KMS-11 (cell line): ENCODE measurements at regions not wholly inside any gene's neighbourhood (a gene's known extent, or its start where the extent isn't known, plus 50 kb on each side); places are given as distances from the start of the nearest gene placed in this dataset.

Source experiments
- H2AFZ ChIP-seq: fragments of 200-600 bp; sonication (generic); 2 replicates; pipeline ENCODE4 v1.6.1; 2016; ENCODE audit warnings: antibody characterized with exemption, mixed run types, low read depth
- H3K27ac ChIP-seq: fragments of 200-600 bp; sonication (generic); 2 replicates; pipeline ENCODE4 v1.6.1; 2016; ENCODE audit warnings: mild to moderate bottlenecking, mixed run types
- H3K27me3 ChIP-seq: fragments of 200-600 bp; sonication (generic); 2 replicates; pipeline ENCODE4 v1.6.1; 2017; ENCODE audit warnings: mild to moderate bottlenecking, low read depth, mixed run types, moderate library complexity; ENCODE audit not compliant: insufficient read depth
- H3K36me3 ChIP-seq: fragments of 200-600 bp; sonication (generic); 2 replicates; pipeline ENCODE4 v1.6.1; 2017; ENCODE audit warnings: mild to moderate bottlenecking, mixed run types; ENCODE audit not compliant: insufficient read depth
- H3K4me1 ChIP-seq: fragments of 200-600 bp; sonication (generic); 2 replicates; pipeline ENCODE4 v1.6.1; 2016; ENCODE audit warnings: mild to moderate bottlenecking, low read depth, mixed run types; ENCODE audit not compliant: poor library complexity, severe bottlenecking
- H3K4me2 ChIP-seq: fragments of 200-600 bp; sonication (generic); 2 replicates; pipeline ENCODE4 v1.7.0; 2016; ENCODE audit warnings: mild to moderate bottlenecking, mixed run types
- H3K4me3 ChIP-seq: fragments of 200-600 bp; sonication (generic); IDR thresholded peaks from 2 replicates; pipeline ENCODE4 v1.6.1; 2017; ENCODE audit warnings: low read depth, low read length, mixed read lengths; ENCODE audit not compliant: insufficient read depth
- H3K79me2 ChIP-seq: fragments of 200-600 bp; sonication (generic); 2 replicates; pipeline ENCODE4 v1.6.1; 2016; ENCODE audit warnings: low read depth, mixed run types; ENCODE audit not compliant: insufficient read depth
- H3K9ac ChIP-seq: fragments of 200-600 bp; sonication (generic); 2 replicates; pipeline ENCODE4 v1.6.1; 2016; ENCODE audit warnings: mild to moderate bottlenecking, mixed run types
- H4K20me1 ChIP-seq: fragments of 200-600 bp; sonication (generic); 2 replicates; pipeline ENCODE4 v1.6.1; 2016; ENCODE audit warnings: mild to moderate bottlenecking, mixed run types; ENCODE audit not compliant: insufficient read depth
- TF ChIP-seq, protein P1 (sequence below): fragments of 200-600 bp; sonication (generic); conservative IDR thresholded peaks from 2 replicates; pipeline ENCODE4 v1.6.1; 2017; ENCODE audit warnings: low read depth, mild to moderate bottlenecking, antibody characterized with exemption, low read length, moderate library complexity, mixed read lengths

DNA sequence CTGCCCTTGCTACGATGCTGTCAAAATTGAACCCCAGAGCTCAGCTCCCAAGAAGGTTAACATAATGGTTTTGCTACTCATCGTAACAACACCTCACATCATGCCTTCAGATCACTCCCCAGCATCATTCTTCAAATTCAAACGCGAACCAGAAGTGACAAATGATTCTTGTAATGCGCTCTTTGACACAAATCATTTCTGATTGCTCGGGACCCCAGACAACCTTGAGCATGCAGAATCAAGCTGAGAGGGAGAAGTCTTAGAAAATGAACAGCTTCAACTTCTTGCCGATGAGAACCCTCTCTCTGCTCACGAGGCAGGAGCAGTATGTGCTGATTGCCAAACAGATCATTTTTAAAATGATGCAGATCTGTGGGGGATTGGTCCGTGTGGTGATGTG, 241.0 kb upstream of the ASIC2 start:
- Histone ChIP-seq H3K27ac (no peak overlapping the region), H2AFZ (no peak overlapping the region), H3K36me3 (no peaks in the 10 kb centered on the region), H3K4me3 (no peak overlapping the region), H4K20me1 (no peaks in the 10 kb centered on the region), H3K4me1 (no peaks in the 10 kb centered on the region), H3K9ac (no peak overlapping the region), H3K79me2 (no peaks in the 10 kb centered on the region), H3K4me2 (no peak overlapping the region), H3K27me3 (no peaks in the 10 kb centered on the region)
- TF ChIP-seq, protein P1, sequence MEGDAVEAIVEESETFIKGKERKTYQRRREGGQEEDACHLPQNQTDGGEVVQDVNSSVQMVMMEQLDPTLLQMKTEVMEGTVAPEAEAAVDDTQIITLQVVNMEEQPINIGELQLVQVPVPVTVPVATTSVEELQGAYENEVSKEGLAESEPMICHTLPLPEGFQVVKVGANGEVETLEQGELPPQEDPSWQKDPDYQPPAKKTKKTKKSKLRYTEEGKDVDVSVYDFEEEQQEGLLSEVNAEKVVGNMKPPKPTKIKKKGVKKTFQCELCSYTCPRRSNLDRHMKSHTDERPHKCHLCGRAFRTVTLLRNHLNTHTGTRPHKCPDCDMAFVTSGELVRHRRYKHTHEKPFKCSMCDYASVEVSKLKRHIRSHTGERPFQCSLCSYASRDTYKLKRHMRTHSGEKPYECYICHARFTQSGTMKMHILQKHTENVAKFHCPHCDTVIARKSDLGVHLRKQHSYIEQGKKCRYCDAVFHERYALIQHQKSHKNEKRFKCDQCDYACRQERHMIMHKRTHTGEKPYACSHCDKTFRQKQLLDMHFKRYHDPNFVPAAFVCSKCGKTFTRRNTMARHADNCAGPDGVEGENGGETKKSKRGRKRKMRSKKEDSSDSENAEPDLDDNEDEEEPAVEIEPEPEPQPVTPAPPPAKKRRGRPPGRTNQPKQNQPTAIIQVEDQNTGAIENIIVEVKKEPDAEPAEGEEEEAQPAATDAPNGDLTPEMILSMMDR: no peak

DNA sequence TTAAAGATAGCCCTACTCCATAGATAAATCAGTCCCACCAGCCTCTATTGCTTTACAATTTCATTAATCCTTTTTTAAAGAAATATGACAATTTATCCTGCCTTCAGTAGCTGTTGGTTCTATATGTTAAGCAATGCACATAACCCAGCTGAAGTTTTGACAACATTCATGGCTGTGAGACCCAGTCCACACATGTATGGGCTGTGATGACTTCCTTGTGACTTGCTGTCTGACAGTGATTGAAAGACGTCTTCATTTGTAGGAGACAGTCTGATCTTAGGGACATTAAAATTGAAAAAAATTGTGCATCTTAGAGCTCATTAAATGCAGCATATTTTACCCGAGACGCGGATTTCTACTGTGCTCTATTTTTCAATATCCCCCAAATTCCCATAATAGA, 252.0 kb upstream of the ASIC2 start:
- H3K27me3 ChIP-seq: no peaks in the 10 kb centered on the region
- H3K36me3 ChIP-seq: no peaks in the 10 kb centered on the region
- H3K4me2 ChIP-seq: no peak overlapping the region
- H3K9ac ChIP-seq: no peak overlapping the region
- H2AFZ ChIP-seq: no peak overlapping the region
- no peaks in the 10 kb centered on the region for H4K20me1 ChIP-seq
- H3K27ac ChIP-seq: no peak overlapping the region
- no peak overlapping the region for H3K4me3 ChIP-seq
- no peaks in the 10 kb centered on the region for H3K79me2 ChIP-seq
- no peaks in the 10 kb centered on the region for H3K4me1 ChIP-seq
- TF ChIP-seq, protein P1: no peak

- Histone ChIP-seq H3K4me3 (no peak overlapping the region), H2AFZ (no peak overlapping the region), H3K4me1 (no peaks in the 10 kb centered on the region), H4K20me1 (no peaks in the 10 kb centered on the region), H3K4me2 (no peak overlapping the region), H3K27ac (no peak overlapping the region), H3K27me3 (no peaks in the 10 kb centered on the region), H3K9ac (no peak overlapping the region), H3K36me3 (no peaks in the 10 kb centered on the region), H3K79me2 (no peaks in the 10 kb centered on the region)
- TF ChIP-seq, protein P1: no peak
These were observed 257.2 kb upstream of the ASIC2 start for GRCh38 chr17:33550261-33550660.

GRCh38 chr17:33551075-33551474, 258.0 kb upstream of the ASIC2 start:
- Histone ChIP-seq H3K79me2 (no peaks in the 10 kb centered on the region), H4K20me1 (no peaks in the 10 kb centered on the region), H3K36me3 (no peaks in the 10 kb centered on the region), H3K4me3 (no peak overlapping the region), H3K27ac (no peak overlapping the region), H3K4me2 (no peak overlapping the region), H3K27me3 (no peaks in the 10 kb centered on the region), H2AFZ (no peak overlapping the region), H3K4me1 (no peaks in the 10 kb centered on the region), H3K9ac (no peak overlapping the region)
- TF ChIP-seq, protein P1: no peak
